ENCODE measurements at regions not wholly inside any gene's neighbourhood (a gene's known extent, or its start where the extent isn't known, plus 50 kb on each side); places are given as distances from the start of the nearest gene placed in this dataset.
"Not testable (repeated sequence)": the region's sequence is repeated elsewhere in the genome, so short reads cannot be mapped to it uniquely, and the experiment has no call there.

GRCh38 chr3:105277656-105278055 lies 89.1 kb upstream of the ALCAM start:
- DNase-seq (ENCODE audit: extremely low spot score), result no peak
- CTCF ChIA-PET, result no interaction called here
- no peak for TF ChIP-seq CTCF (IDR thresholded peaks at IDR 0.05; ENCODE audit: control extremely low read depth, extremely low read depth, low read depth, missing control alignments)

GRCh38 chr3:105278688-105279087 lies 88.0 kb upstream of the ALCAM start:
- no peak for DNase-seq (ENCODE audit: extremely low spot score)
- no peak for TF ChIP-seq CTCF (IDR thresholded peaks at IDR 0.05; ENCODE audit: control extremely low read depth, extremely low read depth, low read depth, missing control alignments)
- CTCF ChIA-PET, result interaction anchor here (1.6 kb wide), 1 partner anchor 12 kb away, joined by 3 read pairs; no protein-coding TSS in a partner anchor
- POLR2A ChIA-PET, result no interaction called here

More at GRCh38 chr3:105277656-105278055, 89.1 kb upstream of the ALCAM start:
- POLR2A ChIA-PET, result no interaction called here

- DNase-seq (ENCODE audit: extremely low spot score), result no peak
- ChIA-PET CTCF (interaction anchor here (1.6 kb wide), 1 partner anchor 28 kb away, joined by 4 read pairs; no protein-coding TSS in a partner anchor), POLR2A (no interaction called here)
- TF ChIP-seq CTCF (IDR thresholded peaks at IDR 0.05; ENCODE audit: control extremely low read depth, extremely low read depth, low read depth, missing control alignments), result no peak
Measured at GRCh38 chr3:105281989-105282388, 84.7 kb upstream of the ALCAM start.

- no peak for TF ChIP-seq CTCF (IDR thresholded peaks at IDR 0.05; ENCODE audit: control extremely low read depth, extremely low read depth, low read depth, missing control alignments)
- ChIA-PET POLR2A (no interaction called here), CTCF (interaction anchor here (1.4 to 1.6 kb wide), 2 partner anchors 18 to 49 kb away, joined by 3 to 4 read pairs; no protein-coding TSS in a partner anchor)
- DNase-seq (ENCODE audit: extremely low spot score), result no peak
Measured at GRCh38 chr3:105284876-105285275, 81.8 kb upstream of the ALCAM start.

- POLR2A ChIA-PET, result no interaction called here
- TF ChIP-seq CTCF (IDR thresholded peaks at IDR 0.05; ENCODE audit: control extremely low read depth, extremely low read depth, low read depth, missing control alignments), result no peak
- CTCF ChIA-PET, result interaction anchor here (1.4 to 1.6 kb wide), 2 partner anchors 17 to 48 kb away, joined by 3 to 4 read pairs; no protein-coding TSS in a partner anchor
- no peak for DNase-seq (ENCODE audit: extremely low spot score)
Measured at GRCh38 chr3:105285653-105286241, 81.0 kb upstream of the ALCAM start.

GRCh38 chr3:105293441-105293840 lies 73.3 kb upstream of the ALCAM start:
- TF ChIP-seq CTCF (IDR thresholded peaks at IDR 0.05; ENCODE audit: control extremely low read depth, extremely low read depth, low read depth, missing control alignments), result no peak
- DNase-seq (ENCODE audit: extremely low spot score), result no peak
- POLR2A ChIA-PET, result no interaction called here
- CTCF ChIA-PET, result interaction anchor here (1.7 kb wide), 1 partner anchor 11 kb away, joined by 4 read pairs; no protein-coding TSS in a partner anchor

GRCh38 chr3:105296182-105296822 lies 70.4 kb upstream of the ALCAM start:
- CTCF ChIA-PET; DNase-seq (ENCODE audit: extremely low spot score): not testable (repeated sequence)

More at GRCh38 chr3:105296182-105296822, 70.4 kb upstream of the ALCAM start:
- POLR2A ChIA-PET, result not testable (repeated sequence)

All from GM10248 (cell line).